ENCODE measurements at regions not wholly inside any gene's neighbourhood (a gene's known extent, or its start where the extent isn't known, plus 50 kb on each side); places are given as distances from the start of the nearest gene placed in this dataset.
"Not testable (repeated sequence)": the region's sequence is repeated elsewhere in the genome, so short reads cannot be mapped to it uniquely, and the experiment has no call there.

- DNase-seq = no peak
These were observed 534.3 kb downstream of the KCNA4 start for GRCh38 chr11:29482510-29482909.

DNA sequence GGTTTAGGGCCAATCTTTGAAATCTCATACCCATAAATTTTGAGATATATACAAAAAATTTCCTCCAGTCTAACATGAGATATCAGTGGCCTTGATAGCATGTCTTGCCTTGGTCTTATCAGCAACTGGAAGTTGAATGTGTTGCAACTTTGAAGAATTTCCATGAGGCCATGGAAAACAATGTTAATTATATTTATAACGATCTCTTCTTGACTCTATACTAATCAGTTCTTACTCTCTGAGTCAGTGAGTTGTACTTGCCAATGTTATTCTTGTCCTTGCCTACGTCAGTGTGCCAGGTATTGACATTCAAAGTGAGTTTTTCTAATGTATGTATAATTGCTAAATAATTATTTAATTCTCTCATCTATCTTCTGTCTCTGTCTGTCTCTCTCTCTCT lies 535.1 kb downstream of the KCNA4 start:
- DNase-seq = no peak

- no peak for DNase-seq
These were observed 535.8 kb downstream of the KCNA4 start for GRCh38 chr11:29480981-29481380.

DNA sequence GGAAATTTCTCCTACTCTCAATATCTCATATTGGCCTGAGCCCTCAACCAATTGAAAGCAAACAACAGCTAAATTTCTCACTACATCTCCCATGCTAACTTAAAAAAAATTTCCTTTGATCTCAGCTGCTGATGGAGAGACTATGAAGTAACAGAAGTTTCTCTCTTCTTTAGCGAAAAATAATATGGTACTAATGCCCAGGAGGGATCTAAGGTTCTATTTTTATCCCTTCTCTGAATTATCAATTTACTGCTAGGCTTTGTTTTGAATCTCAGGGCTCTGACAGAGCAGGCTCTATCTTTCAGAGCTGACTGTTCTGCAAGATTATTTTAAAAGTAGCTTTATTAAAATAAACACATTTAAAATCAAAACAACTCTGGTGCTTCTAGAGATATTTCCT lies 558.6 kb downstream of the KCNA4 start:
- DNase-seq = no peak

DNA sequence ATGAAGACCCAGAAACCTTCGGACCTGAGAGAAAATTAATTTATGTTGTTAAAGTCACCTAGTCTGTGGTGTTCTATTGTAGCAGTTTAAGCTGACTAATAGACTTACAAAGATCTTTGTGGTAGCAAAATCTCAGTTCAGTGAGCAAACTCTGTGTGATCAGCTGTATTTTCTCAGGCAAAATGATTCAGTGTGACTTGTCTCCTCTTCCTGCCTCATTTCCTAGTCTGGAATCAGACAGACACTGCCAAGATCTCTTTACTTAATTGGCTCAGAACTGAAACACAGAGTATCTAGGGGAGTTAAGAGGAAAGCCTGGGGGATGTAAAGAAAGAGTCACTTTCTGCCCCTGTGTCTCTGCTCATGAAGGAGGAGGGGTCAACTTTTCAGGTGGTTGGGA lies 564.7 kb downstream of the KCNA4 start:
- no peak for DNase-seq

DNA sequence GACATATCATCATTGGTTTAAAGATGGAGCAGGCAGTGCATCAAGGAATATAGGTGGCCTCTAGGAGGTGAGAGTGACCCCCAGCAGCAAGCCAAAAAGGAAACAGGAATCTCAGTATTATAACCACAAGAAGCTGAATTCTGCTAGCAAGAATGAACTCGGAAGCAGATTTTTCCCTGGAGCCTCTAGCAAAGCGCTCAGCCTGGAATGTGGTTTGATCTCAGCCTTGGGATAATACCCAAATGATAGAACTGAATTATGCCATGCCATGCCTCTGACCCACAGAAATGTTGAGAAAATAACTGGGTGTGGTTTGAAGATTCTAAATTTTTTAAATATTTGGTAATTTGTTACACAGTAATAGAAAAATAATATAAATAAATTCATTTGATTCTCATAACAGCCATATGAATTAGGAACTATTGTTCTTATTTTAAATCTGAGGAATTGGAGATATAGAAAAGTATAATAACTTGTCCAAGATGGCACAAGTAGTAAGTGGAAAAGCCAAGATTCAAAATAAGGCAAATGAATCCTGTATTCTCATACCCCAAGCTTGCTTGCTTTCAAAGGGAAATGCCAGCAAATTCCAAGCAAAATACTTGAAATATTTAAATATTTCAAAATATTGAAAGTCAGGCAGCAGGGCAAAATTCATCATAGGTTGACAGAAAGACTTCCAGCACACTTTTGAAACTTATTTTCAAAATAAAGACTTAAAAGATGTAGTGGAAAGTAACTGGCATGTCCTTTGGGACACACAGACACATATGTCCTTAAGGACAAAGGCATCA lies 567.4 kb downstream of the KCNA4 start:
- no peak for DNase-seq

DNA sequence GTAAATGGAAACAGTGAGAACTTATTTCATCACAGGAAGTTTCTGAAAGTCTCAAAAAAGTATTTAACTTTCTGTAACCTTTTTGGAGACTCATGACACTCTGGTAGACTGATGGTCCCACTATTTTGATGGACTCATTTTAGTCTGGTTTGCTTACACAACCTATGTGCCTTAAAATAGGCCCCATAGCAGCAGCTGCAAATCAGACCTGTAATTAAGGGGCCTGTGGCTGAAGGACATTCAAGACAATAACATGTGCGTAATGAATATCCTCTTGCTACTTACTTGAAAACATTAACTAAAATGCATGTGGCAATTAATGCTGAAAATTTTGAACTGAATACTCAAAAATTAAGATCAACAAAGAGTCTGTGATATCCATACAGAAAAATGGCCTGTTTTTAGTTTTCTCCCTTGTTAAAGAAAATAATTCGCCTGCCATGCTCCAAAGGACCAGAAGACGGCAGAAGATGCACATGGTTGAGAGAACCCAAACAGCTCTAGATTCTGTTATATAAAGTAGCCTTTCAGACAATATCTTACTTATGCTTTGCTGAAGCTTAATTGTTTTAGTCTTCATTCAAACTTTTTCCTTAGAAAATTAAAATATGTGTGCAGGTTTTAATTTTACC lies 568.5 kb downstream of the KCNA4 start:
- peak in 2 of 4 experiments; percentile 6 to 8 for DNase-seq

DNA sequence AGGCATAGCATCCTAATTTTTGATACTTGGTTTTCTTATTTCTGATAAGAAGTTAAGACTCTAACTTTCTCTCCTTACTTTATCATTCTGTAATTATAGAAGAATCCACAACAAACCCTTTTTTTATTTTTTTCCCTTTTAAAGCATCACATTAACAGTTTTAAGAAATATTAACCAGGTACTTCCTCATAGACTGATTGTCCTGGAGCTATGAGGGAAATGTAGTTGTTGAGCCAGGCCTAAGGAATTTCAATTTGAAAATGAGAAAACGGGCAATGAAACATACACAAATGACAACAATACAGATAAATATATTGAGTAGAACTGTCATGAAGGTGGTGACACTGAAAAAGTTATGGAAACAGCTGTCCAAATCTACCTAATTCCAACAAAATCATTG lies 569.0 kb downstream of the KCNA4 start:
- no peak for DNase-seq

GRCh38 chr11:29446132-29446531 lies 570.7 kb downstream of the KCNA4 start:
- no peak for DNase-seq

GRCh38 chr11:29445191-29445590 lies 571.6 kb downstream of the KCNA4 start:
- not testable (repeated sequence) for DNase-seq

DNA sequence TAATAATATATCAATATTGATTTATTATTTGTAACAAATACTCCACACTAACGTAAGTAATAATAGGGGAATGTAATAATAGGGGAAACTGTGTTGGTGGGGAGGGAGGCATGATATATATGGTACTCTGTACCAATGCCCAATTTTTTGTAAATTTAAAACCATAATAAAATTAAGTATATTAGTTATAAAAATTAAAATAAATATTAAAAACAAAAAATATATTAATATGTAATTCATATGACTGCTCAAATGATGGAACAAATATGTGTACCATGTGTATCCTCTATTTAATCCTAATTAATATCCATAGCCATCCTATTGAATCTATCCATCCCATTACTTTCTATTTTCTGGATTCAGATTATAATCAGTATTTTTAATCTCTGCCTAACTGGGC lies 578.0 kb downstream of the KCNA4 start:
- DNase-seq = no peak

DNA sequence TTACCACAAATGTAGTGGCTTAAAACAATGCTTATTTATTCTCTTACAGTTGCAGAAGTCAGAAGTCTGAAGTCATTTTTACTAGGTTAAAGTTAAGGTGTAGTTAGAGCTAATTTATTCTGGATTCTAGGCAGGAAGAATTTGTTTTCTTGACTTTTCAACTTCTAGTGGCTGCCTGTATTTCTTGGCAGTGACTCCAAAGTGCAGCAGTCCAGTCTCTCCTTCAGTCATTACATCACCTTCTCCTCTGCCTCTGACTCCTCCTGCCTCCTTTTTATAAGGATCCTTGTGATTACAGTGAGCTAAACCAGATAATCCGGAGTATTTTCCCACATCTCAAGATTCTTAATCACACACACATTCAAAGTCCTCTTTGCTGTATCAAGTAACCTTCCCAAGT lies 581.4 kb downstream of the KCNA4 start:
- no peak for DNase-seq

DNA sequence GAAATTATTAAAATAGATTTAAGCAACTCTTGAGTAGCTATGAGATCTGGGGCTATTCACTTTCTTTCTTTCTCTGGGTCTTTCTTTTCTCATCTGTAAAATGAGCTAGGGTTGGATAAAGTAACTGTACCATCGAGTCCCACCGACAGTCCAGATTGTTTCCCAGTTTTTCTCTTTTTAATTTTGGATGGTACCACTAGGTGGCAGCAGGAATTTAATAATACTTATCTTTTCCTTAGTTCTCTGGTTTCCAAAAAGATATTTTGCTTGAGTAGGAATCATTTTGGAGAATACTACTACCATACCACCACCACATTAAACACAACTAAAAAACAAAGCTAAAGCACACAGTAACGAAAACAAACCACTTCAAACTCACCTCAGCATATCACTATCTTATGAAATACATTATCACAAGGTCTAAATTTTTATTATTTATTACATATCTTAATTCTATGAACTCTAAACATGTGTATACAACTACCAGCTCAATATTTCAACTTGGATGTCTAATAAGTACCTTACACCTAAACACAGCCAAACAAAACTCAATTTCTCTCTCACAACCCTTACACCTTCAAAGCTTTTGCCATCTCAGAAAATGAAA lies 584.0 kb downstream of the KCNA4 start:
- DNase-seq = peak in 3 of 4 experiments; percentile 32 to 45 (median 45)

- DNase-seq = no peak
These were observed 611.5 kb downstream of the KCNA4 start for GRCh38 chr11:29405305-29405704.

DNA sequence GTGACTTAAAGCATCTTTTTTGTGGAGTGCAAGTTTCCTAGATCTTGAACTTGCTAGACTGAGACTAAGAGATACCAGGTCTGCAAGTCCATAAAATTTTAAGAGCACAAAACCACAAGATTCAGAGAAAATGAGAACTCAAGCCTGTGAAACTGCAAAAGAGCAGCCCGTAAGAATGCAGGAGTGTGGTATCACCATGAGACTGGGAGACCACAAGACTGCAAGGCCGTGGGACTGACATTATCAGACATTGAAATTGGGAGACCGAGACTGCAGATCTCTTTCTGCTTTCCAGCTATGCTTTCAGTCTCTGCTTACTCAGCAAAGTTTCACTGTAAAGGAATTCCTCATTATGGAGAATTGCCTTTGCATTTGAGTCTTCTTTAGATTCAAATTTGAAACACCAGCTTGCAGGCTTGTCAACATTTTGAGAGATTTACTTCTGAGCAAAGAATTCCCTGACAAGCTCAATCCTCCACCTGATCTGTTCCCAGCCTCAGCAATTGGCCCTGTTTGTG lies 621.2 kb downstream of the KCNA4 start:
- no peak for DNase-seq

GRCh38 chr11:29389793-29390192 lies 627.0 kb downstream of the KCNA4 start:
- DNase-seq = no peak

DNA sequence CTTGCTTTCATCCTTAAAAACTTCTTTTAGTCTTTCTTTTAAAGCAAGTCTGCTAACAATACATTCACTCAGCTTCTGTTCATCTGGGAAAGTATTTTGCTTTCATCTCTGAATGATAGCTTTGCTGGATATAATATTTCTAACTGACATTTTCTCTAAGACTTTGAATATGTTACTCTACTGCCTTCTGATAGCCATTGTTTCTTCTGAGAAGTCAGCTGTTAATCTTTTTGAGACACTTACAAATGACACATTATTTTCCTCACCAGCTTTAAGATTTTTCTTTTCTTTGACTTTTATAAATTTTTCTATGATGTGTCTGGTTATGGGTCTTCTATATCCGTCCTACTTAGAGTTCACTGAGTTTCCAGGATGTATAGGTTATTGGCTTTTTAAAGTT lies 643.1 kb downstream of the KCNA4 start:
- DNase-seq = no peak

- DNase-seq = no peak
These were observed 648.7 kb downstream of the KCNA4 start for GRCh38 chr11:29368126-29368525.

- no peak for DNase-seq
These were observed 652.8 kb downstream of the KCNA4 start for GRCh38 chr11:29364006-29364405.

GRCh38 chr11:29361369-29361768 lies 655.5 kb downstream of the KCNA4 start:
- no peak for DNase-seq

DNA sequence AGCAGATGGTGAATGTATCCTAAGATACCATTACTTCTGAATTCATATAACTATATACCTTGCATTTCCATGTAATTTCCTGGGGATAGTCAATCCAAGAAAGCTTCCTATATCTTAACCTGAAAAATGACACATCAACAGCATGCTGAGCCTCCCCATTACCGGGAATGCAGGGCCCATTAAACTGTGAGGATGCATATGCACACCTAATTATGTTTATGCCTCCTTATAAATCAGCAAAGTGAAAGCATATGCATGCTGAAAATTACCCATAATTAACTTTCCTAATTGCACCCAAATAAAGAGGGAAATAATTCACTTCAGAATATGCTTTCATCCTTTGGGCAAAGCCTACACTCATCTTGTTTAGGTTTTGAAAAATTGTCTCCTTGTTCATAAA lies 663.0 kb downstream of the KCNA4 start:
- no peak for DNase-seq

- no peak for DNase-seq
These were observed 664.5 kb downstream of the KCNA4 start for GRCh38 chr11:29352273-29352795.

- DNase-seq = no peak
These were observed 665.4 kb downstream of the KCNA4 start for GRCh38 chr11:29351301-29351873.
